Keratinocyte (primary cell): ENCODE measurements at regions not wholly inside any gene's neighbourhood (a gene's known extent, or its start where the extent isn't known, plus 50 kb on each side); places are given as distances from the start of the nearest gene placed in this dataset.

ENCODE experiments used
- DNase-seq: peaks from one replicate; pipeline ENCODE4 v3.0.0-alpha.2; 2011; ENCODE audit warnings: low read depth, missing footprints, low spot score
- FAIRE-seq: peaks from 2 replicates; lab custom pipeline; 2011; peaks lifted over from hg19 to GRCh38; lab: Jason Lieb, UNC
- H2AFZ ChIP-seq: 2 replicates; pipeline ENCODE4 v1.6.0; 2012; ENCODE audit warnings: low read length, control low read depth, inconsistent platforms; ENCODE audit not compliant: control insufficient read depth
- H3K27ac ChIP-seq: 2 replicates; pipeline ENCODE4 v1.5.1; 2011; ENCODE audit warnings: low read length; ENCODE audit not compliant: control insufficient read depth, insufficient read depth
- H3K27me3 ChIP-seq: 3 replicates; pipeline ENCODE4 v1.6.0; 2011; ENCODE audit warnings: low read length; ENCODE audit not compliant: control insufficient read depth, insufficient read depth; ENCODE audit errors: extremely low read depth
- H3K36me3 ChIP-seq, 2 experiments: 2 replicates in 1 of 2; 3 replicates in 1 of 2; pipeline ENCODE4 v1.5.1; 2011; ENCODE audit warnings: low read length in 2 of 2, mild to moderate bottlenecking in 1 of 2; ENCODE audit not compliant: control insufficient read depth in 2 of 2, insufficient read depth in 2 of 2; ENCODE audit errors: extremely low read depth in 1 of 2
- H3K4me1 ChIP-seq: 3 replicates; pipeline ENCODE4 v1.5.1; 2011; ENCODE audit warnings: low read length; ENCODE audit not compliant: control insufficient read depth, insufficient read depth; ENCODE audit errors: extremely low read depth
- H3K4me2 ChIP-seq: 3 replicates; pipeline ENCODE4 v1.6.0; 2011; ENCODE audit warnings: low read depth, low read length; ENCODE audit not compliant: control insufficient read depth, insufficient read depth; ENCODE audit errors: extremely low read depth
- H3K4me3 ChIP-seq, 3 experiments: fragments of 200-600 bp in 1 of 3; sonication (generic) in 1 of 3; 2 replicates in 2 of 3; 3 replicates in 1 of 3; pipeline ENCODE4 v1.5.1; 2011 to 2016; ENCODE audit warnings: low read length in 3 of 3, mild to moderate bottlenecking in 3 of 3, control low read depth in 2 of 3, inconsistent platforms in 1 of 3, low read depth in 1 of 3, mixed read lengths in 1 of 3, mixed run types in 1 of 3, moderate library complexity in 1 of 3; ENCODE audit not compliant: control insufficient read depth in 2 of 3, insufficient read depth in 2 of 3; ENCODE audit errors: extremely low read depth in 1 of 3
- H3K79me2 ChIP-seq: 2 replicates; pipeline ENCODE4 v1.6.0; 2012; ENCODE audit warnings: low read length; ENCODE audit not compliant: control insufficient read depth, insufficient read depth
- H3K9ac ChIP-seq: 3 replicates; pipeline ENCODE4 v1.6.0; 2011; ENCODE audit warnings: low read length; ENCODE audit not compliant: control insufficient read depth, insufficient read depth; ENCODE audit errors: extremely low read depth
- H3K9me1 ChIP-seq: 3 replicates; pipeline ENCODE4 v1.6.0; 2011; ENCODE audit warnings: low read length; ENCODE audit not compliant: control insufficient read depth, insufficient read depth; ENCODE audit errors: extremely low read depth
- H3K9me3 ChIP-seq: 2 replicates; pipeline ENCODE4 v1.5.1; 2012; ENCODE audit warnings: low read depth, low read length; ENCODE audit not compliant: control insufficient read depth
- H4K20me1 ChIP-seq: 3 replicates; pipeline ENCODE4 v1.6.0; 2011; ENCODE audit warnings: low read length; ENCODE audit not compliant: control insufficient read depth, insufficient read depth; ENCODE audit errors: extremely low read depth
- CTCF ChIP-seq, 3 experiments: IDR thresholded peaks in 1 of 3; conservative IDR thresholded peaks in 1 of 3; optimal IDR thresholded peaks in 1 of 3; 2 replicates in 2 of 3; 3 replicates in 1 of 3; pipeline versions ENCODE3 to v1.5.1; 2011; ENCODE audit warnings: low read length in 3 of 3, mild to moderate bottlenecking in 3 of 3, moderate library complexity in 2 of 3, control low read depth in 1 of 3, inconsistent platforms in 1 of 3; ENCODE audit not compliant: insufficient read depth in 2 of 3; ENCODE audit errors: extremely low read depth in 1 of 3
- EZH2 ChIP-seq: IDR thresholded peaks from one replicate; pipeline ENCODE4 v1.6.1; 2012; ENCODE audit warnings: inconsistent platforms, mild to moderate bottlenecking, low read length, moderate library complexity
- dilution Hi-C: fragments of 300-500 bp; cut with MboI; formaldehyde crosslinking; loops from one replicate; pipeline ENCODE4 v1.7.0; 2020; ENCODE audit warnings: low sequenced_read_pairs; ENCODE audit not compliant: extremely low pct_ligation_motif_present

- dilution Hi-C loops = no loop called here
Observed at GRCh38 chr1:69070660-69071373, 496.9 kb upstream of the LRRC7 start.

GRCh38 chr1:69073176-69073575 is 494.5 kb upstream of the LRRC7 start:
- Histone ChIP-seq H4K20me1 (no peaks in the 10 kb centered on the region), H3K36me3 (no peaks in the 10 kb centered on the region), H3K27ac (no peak overlapping the region), H3K4me1 (no peaks in the 10 kb centered on the region), H3K4me3 (no peak overlapping the region), H3K27me3 (no peaks in the 10 kb centered on the region), H3K9ac (no peak overlapping the region), H2AFZ (no peak overlapping the region), H3K9me3 (no peaks in the 10 kb centered on the region), H3K79me2 (no peaks in the 10 kb centered on the region), H3K4me2 (no peak overlapping the region), H3K9me1 (no peaks in the 10 kb centered on the region)
- dilution Hi-C loops = no loop called here
- TF ChIP-seq EZH2 (no peak), CTCF (optimal IDR thresholded peaks at IDR 0.05 in 1 of 3, IDR thresholded peaks at IDR 0.05 in 1 of 3, conservative IDR thresholded peaks at IDR 0.05 in 1 of 3; ENCODE audit: extremely low read depth in 1 of 3, insufficient read depth in 2 of 3, low read length in 3 of 3) (peak in 1 of 3 experiments; percentile 26)
- FAIRE-seq = no peak
- DNase-seq = no peak

More at GRCh38 chr1:69070660-69071373, 496.9 kb upstream of the LRRC7 start:
- Histone ChIP-seq H3K4me1 (no peaks in the 10 kb centered on the region), H3K4me3 (no peak overlapping the region), H4K20me1 (no peaks in the 10 kb centered on the region), H3K27me3 (no peaks in the 10 kb centered on the region), H3K9me3 (no peaks in the 10 kb centered on the region), H3K9ac (no peak overlapping the region), H3K9me1 (no peaks in the 10 kb centered on the region), H3K79me2 (no peaks in the 10 kb centered on the region), H3K27ac (no peak overlapping the region), H2AFZ (no peak overlapping the region), H3K4me2 (no peak overlapping the region), H3K36me3 (no peaks in the 10 kb centered on the region)
- DNase-seq (no peak), FAIRE-seq (no peak)
- TF ChIP-seq CTCF (optimal IDR thresholded peaks at IDR 0.05 in 1 of 3, IDR thresholded peaks at IDR 0.05 in 1 of 3, conservative IDR thresholded peaks at IDR 0.05 in 1 of 3; ENCODE audit: extremely low read depth in 1 of 3, insufficient read depth in 2 of 3, low read length in 3 of 3) (no peak), EZH2 (no peak)
